Chondrocyte (in vitro differentiated cells): ENCODE measurements at regions not wholly inside any gene's neighbourhood (a gene's known extent, or its start where the extent isn't known, plus 50 kb on each side); places are given as distances from the start of the nearest gene placed in this dataset.

Source experiments
- DNase-seq: peaks from one replicate; pipeline ENCODE4 v3.0.0; 2021; ENCODE audit warnings: mixed read lengths, low spot score
- H3K27ac Mint-ChIP-seq: one replicate; pipeline ENCODE4 v1.8.0; 2021; ENCODE audit warnings: mild to moderate bottlenecking, moderate library complexity, mixed read lengths; ENCODE audit not compliant: unreplicated experiment
- H3K27me3 Mint-ChIP-seq: 2 replicates; pipeline ENCODE4 v1.8.0; 2021; ENCODE audit warnings: low read depth, mixed read lengths
- H3K36me3 Mint-ChIP-seq: 2 replicates; pipeline ENCODE4 v1.8.0; 2021; ENCODE audit warnings: low read depth, mixed read lengths
- H3K4me1 Mint-ChIP-seq: 2 replicates; pipeline ENCODE4 v1.8.0; 2021; ENCODE audit warnings: low read depth, mild to moderate bottlenecking, mixed read lengths
- H3K4me3 Mint-ChIP-seq: one replicate; pipeline ENCODE4 v1.8.0; 2021; ENCODE audit warnings: mild to moderate bottlenecking, moderate library complexity, mixed read lengths; ENCODE audit not compliant: unreplicated experiment
- H3K9me3 Mint-ChIP-seq: 2 replicates; pipeline ENCODE4 v1.8.0; 2021; ENCODE audit warnings: low read depth, mixed read lengths
- CTCF ChIP-seq: fragments of 200-600 bp; sonication (generic); IDR thresholded peaks from 2 replicates; pipeline ENCODE4 v1.5.0; 2021; ENCODE audit warnings: antibody characterized with exemption, mild to moderate bottlenecking, moderate library complexity

- Mint-ChIP-seq H3K4me3 (no peak overlapping the region), H3K27ac (no peak overlapping the region), H3K36me3 (no peaks in the 10 kb centered on the region), H3K9me3 (no peaks in the 10 kb centered on the region), H3K4me1 (peaks cover 17% of the 10 kb centered on the region), H3K27me3 (no peaks in the 10 kb centered on the region)
- DNase-seq: no peak
- no peak for TF ChIP-seq CTCF
Observed at GRCh38 chr3:56880720-56881575, 79.2 kb upstream of the ARHGEF3 start.

GRCh38 chr3:56879436-56880215, 77.9 kb upstream of the ARHGEF3 start:
- Mint-ChIP-seq H3K9me3 (no peaks in the 10 kb centered on the region), H3K4me3 (no peak overlapping the region), H3K27me3 (no peaks in the 10 kb centered on the region), H3K4me1 (peaks cover 17% of the 10 kb centered on the region), H3K27ac (no peak overlapping the region), H3K36me3 (no peaks in the 10 kb centered on the region)
- no peak for TF ChIP-seq CTCF
- no peak for DNase-seq

- H3K36me3 Mint-ChIP-seq: no peaks in the 10 kb centered on the region
- no peak for DNase-seq
- TF ChIP-seq CTCF: no peak
- H3K9me3 Mint-ChIP-seq: no peaks in the 10 kb centered on the region
- peak overlapping the region; percentile 41 for H3K27ac Mint-ChIP-seq
- no peak overlapping the region for H3K4me3 Mint-ChIP-seq
- no peaks in the 10 kb centered on the region for H3K27me3 Mint-ChIP-seq
- peaks cover 17% of the 10 kb centered on the region for H3K4me1 Mint-ChIP-seq
Observed at GRCh38 chr3:56878074-56878473, 76.3 kb upstream of the ARHGEF3 start.

GRCh38 chr3:56876916-56877315, 75.2 kb upstream of the ARHGEF3 start:
- Mint-ChIP-seq H3K27ac (no peak overlapping the region), H3K4me1 (peaks cover 17% of the 10 kb centered on the region), H3K36me3 (no peaks in the 10 kb centered on the region), H3K4me3 (no peak overlapping the region), H3K9me3 (no peaks in the 10 kb centered on the region), H3K27me3 (no peaks in the 10 kb centered on the region)
- TF ChIP-seq CTCF: no peak
- no peak for DNase-seq

- DNase-seq: no peak
- Mint-ChIP-seq H3K4me3 (no peak overlapping the region), H3K27me3 (no peaks in the 10 kb centered on the region), H3K4me1 (peaks cover 16% of the 10 kb centered on the region), H3K27ac (no peak overlapping the region), H3K9me3 (no peaks in the 10 kb centered on the region), H3K36me3 (no peaks in the 10 kb centered on the region)
- TF ChIP-seq CTCF: no peak
Observed at GRCh38 chr3:56874269-56874668, 72.5 kb upstream of the ARHGEF3 start.
